NCI-H2196 (cell line): ENCODE measurements at regions not wholly inside any gene's neighbourhood (a gene's known extent, or its start where the extent isn't known, plus 50 kb on each side); places are given as distances from the start of the nearest gene placed in this dataset.
"Not testable (repeated sequence)": the region's sequence is repeated elsewhere in the genome, so short reads cannot be mapped to it uniquely, and the experiment has no call there.

Experiments used
- DNase-seq: peaks from one replicate; lab custom pipeline; 2025; ENCODE audit not compliant: unreplicated experiment; lab: John Stamatoyannopoulos, UW

DNA sequence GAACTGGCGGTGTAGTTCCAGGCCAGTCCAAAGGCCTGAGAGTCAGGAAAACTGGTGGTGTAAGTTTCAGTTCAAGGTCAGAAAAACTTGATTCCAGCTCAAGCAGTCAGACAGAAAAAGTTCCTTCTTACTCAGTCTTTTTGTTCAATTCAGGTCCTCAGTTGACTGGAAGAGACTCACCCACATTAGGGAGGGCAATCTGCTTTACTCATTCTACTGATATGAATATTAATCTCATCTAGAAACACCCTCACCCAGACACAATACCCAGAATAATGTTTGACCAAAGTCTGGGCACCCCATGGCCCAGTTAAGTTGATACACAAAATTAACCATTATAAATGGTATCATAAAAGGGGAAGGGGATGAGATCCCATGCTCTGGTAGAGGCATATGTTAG lies 50.1 kb upstream of the LTA4H start:
- no peak for DNase-seq

GRCh38 chr12:96086190-96086589 lies 50.8 kb upstream of the LTA4H start:
- DNase-seq: not testable (repeated sequence)

GRCh38 chr12:96091833-96092232 lies 56.4 kb upstream of the LTA4H start:
- DNase-seq: no peak

GRCh38 chr12:96093543-96094196 lies 58.3 kb upstream of the LTA4H start:
- DNase-seq: peak; percentile 15

GRCh38 chr12:96094201-96094600 lies 58.8 kb upstream of the LTA4H start:
- peak; percentile 53 for DNase-seq

DNA sequence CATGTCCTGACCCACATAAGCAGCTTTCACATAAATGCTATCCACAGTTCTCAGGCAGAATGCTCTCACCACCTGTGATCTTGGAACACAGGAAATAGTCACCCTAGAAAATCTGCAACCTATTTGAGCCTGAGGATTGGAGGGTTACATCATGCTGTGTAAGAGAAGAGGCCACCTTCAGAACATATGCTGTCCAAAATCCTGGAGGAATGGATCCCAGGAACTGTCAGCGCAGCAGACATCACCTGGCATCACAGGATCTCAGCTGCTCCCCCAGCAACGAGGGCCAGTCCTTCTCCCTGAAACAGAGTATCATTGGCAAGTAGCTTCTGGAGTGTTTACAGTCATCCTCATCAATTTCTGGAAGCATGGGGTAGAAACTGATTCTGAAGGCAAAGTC lies 63.2 kb upstream of the LTA4H start:
- no peak for DNase-seq

DNA sequence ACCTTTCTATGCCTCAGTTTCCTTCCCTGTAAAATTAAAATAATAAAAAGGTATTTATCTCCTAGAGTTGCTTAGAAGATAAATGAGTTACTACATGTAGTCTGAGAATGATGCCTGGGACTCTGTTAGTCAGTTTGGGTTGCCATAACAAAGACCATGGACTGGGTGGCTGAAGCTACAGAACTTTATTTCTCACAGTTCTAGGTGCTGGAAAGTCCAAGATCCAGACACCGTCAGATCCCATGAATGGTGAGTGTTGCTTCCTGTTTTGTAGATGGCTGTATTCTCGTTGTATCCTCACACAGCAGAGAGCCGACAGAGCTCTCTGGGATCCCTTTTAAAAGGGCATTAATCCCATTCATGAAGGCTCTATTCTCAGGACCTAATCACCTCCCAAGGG lies 64.0 kb upstream of the LTA4H start:
- DNase-seq: no peak

DNA sequence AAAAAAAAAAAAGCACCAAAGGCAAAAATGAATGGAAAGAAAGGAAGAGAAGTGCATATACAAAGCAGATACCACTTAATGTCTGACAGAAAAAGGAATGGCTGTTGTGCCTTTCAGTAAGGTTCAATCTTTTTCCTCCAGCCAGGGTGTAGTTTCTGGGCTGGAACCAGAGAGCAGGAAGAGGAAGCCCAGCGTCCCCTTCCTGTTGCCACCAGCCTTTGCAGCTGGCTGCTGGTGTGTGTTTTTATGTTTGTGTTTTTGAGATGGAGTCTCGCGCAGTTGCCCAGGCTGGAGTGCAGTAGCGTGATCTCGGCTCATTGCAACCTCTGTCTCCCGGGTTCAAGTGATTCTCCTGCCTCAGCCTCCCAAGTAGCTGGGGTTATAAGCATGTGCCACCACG lies 64.6 kb upstream of the LTA4H start:
- DNase-seq: no peak

DNA sequence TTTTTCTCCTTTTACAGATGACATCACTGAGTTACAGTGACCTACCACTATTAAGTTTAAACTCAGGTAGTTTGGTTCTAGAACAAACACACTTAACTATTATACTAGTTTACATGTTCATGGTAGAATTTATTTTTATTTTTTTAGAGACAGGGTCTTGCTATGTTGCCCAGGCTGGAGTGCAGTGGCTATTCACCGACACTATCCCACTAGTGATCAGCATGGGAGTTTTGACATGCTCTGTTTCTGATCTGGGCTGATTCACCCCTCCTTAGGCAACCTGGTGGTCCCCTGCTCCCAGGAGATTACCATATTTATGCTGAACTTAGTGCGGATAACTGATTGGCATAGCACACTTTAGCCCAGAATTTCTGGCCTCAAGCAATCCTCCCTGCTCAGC lies 66.4 kb upstream of the LTA4H start:
- DNase-seq: no peak

GRCh38 chr12:96103067-96103644 lies 67.8 kb upstream of the LTA4H start:
- DNase-seq: no peak

DNA sequence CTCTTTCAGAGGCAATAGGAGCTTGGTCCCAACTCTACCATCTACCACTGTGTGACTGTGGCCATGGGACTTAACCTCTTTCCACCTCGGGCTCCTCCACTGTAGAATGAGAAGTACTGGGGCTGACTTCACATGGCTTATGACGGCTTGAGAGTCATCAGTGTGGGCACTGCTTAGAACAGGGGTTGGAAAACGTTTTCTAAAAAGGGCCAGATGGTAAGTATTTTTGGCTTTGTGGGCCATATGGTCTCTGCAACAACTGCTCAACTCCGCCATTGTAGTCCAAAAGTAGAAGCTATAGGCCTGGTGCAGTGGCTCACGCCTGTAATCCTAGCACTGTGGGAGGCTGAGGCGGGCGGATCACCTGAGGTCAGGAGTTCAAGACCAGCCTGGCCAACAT lies 69.2 kb upstream of the LTA4H start:
- DNase-seq: no peak

DNA sequence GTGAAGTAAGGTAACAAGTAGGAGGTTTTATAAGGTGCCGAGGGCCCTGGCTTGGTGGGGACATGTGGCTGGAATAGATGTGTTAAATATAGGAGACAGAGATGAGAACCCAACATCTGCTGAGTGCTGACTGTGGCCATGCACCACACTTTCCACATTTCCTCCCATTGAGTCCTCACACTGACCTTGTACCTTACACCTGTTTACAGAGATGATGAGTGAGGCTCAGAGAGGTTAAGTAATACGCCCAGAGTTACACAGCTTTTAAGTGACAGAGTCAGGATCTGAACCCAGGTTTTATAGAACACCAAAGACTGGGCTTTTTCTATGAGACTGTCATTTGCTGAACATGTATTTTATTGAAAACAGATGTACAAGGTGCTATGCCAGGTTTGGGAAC lies 70.8 kb upstream of the LTA4H start:
- DNase-seq: no peak

DNA sequence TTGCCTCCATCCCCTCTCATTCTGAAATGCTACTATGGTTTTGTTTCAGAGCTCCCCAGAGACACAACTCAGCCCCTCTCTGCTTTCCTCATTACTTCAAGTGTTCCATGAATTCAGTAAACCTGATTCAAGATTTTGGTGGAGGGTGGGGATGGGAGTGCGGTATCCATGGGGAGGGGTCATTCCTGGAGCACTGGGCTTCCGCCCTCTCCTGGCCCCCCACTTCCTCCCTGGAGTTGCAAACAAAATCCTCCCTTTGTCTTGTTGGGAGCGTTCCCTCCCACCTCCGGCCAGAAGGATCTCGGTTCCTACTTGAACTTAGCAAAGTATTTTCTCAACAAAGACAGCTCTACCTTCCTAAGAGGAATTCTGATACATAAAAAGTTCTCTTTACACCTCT lies 71.8 kb upstream of the LTA4H start:
- DNase-seq: no peak

DNA sequence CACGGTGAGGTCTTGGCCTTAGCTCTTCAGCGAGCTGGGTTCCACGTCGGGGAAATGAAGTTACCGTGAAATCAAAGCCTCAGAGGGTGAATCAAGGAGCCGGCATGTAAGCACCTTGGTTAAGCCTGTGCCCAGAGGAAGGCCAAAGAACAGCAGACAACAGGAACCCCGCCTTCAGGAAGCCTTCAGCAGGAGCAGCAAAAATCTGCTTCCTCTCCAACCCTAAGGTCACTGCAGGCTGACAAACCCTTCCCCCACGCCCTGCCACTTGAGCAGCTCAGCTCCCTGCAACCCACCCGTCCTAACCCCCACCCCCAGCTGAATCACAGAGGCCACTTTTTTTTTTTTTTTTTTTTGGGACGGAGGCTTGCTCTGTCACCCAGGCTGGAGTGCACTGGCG lies 72.9 kb upstream of the LTA4H start:
- DNase-seq: no peak

DNA sequence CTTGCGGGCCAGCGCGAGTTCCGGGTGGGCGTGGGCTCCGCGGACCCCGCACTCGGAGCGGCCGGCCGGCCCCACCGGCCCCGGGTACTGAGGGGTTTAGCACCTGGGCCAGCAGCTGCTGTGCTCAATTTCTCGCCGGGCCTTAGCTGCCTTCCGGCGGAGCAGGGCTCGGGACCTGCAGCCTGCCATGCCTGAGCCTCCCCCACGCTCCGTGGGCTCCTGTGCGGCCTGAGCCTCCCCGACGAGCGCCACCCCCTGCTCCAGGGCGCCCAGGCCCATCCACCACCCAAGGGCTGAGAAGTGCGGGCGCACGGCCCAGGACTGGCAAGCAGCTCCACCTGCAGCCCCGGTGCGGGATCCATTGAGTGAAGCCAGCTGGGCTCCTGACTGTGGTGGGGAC lies 73.6 kb upstream of the LTA4H start:
- DNase-seq: not testable (repeated sequence)

- DNase-seq: no peak
Observed at GRCh38 chr12:96112733-96113132, 77.3 kb upstream of the LTA4H start.

GRCh38 chr12:96117460-96117859 lies 76.7 kb upstream of the ELK3 start:
- no peak for DNase-seq

DNA sequence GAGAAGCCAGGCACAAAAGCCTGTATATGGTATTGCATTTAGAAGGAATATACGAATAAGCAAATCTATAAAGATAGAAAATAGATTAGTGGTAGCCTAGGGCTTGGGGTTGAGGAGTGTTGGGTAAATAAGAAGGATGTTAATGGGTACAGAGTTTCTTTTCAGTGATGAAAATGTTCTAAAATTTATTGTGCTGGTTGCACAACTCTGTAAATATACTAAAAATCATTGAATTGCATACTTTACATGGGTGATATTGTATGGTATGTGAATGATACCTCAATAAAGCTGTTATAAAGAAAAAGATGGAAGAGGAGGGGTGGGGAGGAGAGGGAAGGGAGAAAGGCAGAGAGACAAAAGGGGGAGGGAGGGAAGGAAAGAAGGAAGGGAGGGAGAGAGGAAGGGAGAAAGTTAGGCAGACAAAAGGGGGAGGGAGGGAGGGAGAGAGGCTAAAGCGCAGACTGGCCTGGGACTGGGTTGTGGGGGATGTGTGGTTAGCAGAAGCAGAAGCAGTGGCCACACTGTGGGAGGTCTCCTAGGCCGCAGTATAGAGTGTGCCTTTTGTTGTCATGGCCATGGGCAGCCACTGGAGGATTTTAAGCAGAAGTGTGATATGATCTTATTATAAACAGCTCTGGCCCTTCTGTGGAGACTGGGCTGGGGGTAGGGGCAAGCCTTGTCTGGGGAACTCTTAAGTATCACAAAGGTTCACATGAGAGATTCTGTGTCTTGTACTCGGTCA lies 73.6 kb upstream of the ELK3 start:
- no peak for DNase-seq

- DNase-seq: no peak
Observed at GRCh38 chr12:96121271-96121711, 72.9 kb upstream of the ELK3 start.

- not testable (repeated sequence) for DNase-seq
Observed at GRCh38 chr12:96128292-96128691, 65.9 kb upstream of the ELK3 start.

- DNase-seq: no peak
Observed at GRCh38 chr12:96130396-96131059, 63.6 kb upstream of the ELK3 start.

DNA sequence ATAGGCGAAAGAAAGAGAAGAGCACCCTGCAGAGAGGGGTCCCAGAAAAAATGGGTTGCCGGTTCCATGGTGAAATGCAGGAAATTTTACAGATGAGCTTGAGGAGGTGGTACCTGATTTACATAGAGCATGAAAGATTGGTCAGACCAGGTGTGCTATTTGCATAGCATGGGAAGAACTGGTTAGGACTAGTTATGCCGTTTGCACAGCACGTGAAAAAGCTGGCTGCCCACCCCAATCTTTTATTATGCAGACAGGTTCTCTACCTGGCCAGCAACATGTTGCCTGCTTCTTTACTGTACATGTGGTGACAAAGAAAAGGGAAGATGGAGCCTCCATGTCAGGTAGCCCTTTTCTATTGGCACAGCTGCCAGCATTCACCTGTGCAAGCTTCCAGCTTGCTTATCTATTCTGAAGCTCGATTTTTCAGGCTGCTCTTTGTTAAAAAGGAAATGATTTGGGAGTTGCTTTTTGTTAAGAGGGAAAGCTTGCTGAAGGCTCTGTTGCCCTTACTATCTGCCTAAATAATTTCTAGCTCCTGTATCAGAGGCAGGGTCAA lies 62.9 kb upstream of the ELK3 start:
- peak; percentile 14 for DNase-seq
